GM23338 (cell line): ENCODE measurements at regions not wholly inside any gene's neighbourhood (a gene's known extent, or its start where the extent isn't known, plus 50 kb on each side); places are given as distances from the start of the nearest gene placed in this dataset.

ENCODE experiments used
- ATAC-seq: fragments of 200-7000 bp; cut with Tn5 transposase; 3 replicates; pipeline ENCODE4 v1.9.1; 2020
- DNase-seq: peaks from one replicate; pipeline ENCODE4 v3.0.0-alpha.2; 2015; ENCODE audit warnings: low spot score
- H2AFZ ChIP-seq: fragments of 200-600 bp; sonication (generic); 2 replicates; pipeline ENCODE4 v1.8.0; 2016; ENCODE audit warnings: antibody characterized with exemption, mild to moderate bottlenecking, moderate library complexity
- H3F3A ChIP-seq: fragments of 200-600 bp; sonication (generic); replicated peaks from 2 replicates; pipeline ENCODE4 v1.8.0; 2017; ENCODE audit warnings: antibody characterized with exemption, mixed run types, low read depth
- H3K27ac ChIP-seq: fragments of 200-600 bp; sonication (generic); 2 replicates; pipeline ENCODE4 v1.6.1; 2016; ENCODE audit warnings: low read depth
- H3K27me3 ChIP-seq: fragments of 200-600 bp; sonication (generic); 2 replicates; pipeline ENCODE4 v1.8.0; 2016; ENCODE audit warnings: mild to moderate bottlenecking, mixed run types, moderate library complexity; ENCODE audit not compliant: insufficient read depth
- H3K36me3 ChIP-seq: fragments of 200-600 bp; sonication (generic); 2 replicates; pipeline ENCODE4 v1.8.0; 2016; ENCODE audit warnings: mild to moderate bottlenecking; ENCODE audit not compliant: insufficient read depth
- H3K4me1 ChIP-seq: fragments of 200-600 bp; sonication (generic); 2 replicates; pipeline ENCODE4 v1.8.0; 2016; ENCODE audit warnings: mild to moderate bottlenecking, moderate library complexity; ENCODE audit not compliant: insufficient read depth
- H3K4me2 ChIP-seq: fragments of 200-600 bp; sonication (generic); 2 replicates; pipeline ENCODE4 v1.7.1; 2017; ENCODE audit warnings: mixed run types
- H3K4me3 ChIP-seq: fragments of 200-600 bp; sonication (generic); 2 replicates; pipeline ENCODE4 v1.6.1; 2016; ENCODE audit warnings: mixed run types
- H3K79me2 ChIP-seq: fragments of 200-600 bp; sonication (generic); replicated peaks from 2 replicates; pipeline ENCODE4 v1.8.0; 2017; ENCODE audit warnings: mild to moderate bottlenecking; ENCODE audit not compliant: insufficient read depth
- H3K9me2 ChIP-seq: fragments of 200-600 bp; sonication (generic); 2 replicates; pipeline ENCODE4 v1.8.0; 2017; ENCODE audit not compliant: insufficient read depth
- H4K20me1 ChIP-seq: fragments of 200-600 bp; sonication (generic); replicated peaks from 2 replicates; pipeline ENCODE4 v1.8.0; 2017; ENCODE audit warnings: mild to moderate bottlenecking; ENCODE audit not compliant: insufficient read depth
- H3K27ac Mint-ChIP-seq: 2 replicates; pipeline ENCODE4 v1.8.0; 2020; ENCODE audit warnings: inconsistent platforms, mild to moderate bottlenecking, moderate library complexity, mixed read lengths
- H3K27me3 Mint-ChIP-seq: 3 replicates; pipeline ENCODE4 v1.8.0; 2022; ENCODE audit warnings: low read depth, mild to moderate bottlenecking, moderate library complexity, mixed read lengths, inconsistent platforms; ENCODE audit not compliant: insufficient read depth, poor library complexity
- H3K36me3 Mint-ChIP-seq: 3 replicates; pipeline ENCODE4 v1.8.0; 2021; ENCODE audit warnings: low read depth, mild to moderate bottlenecking, inconsistent platforms, moderate library complexity, mixed read lengths
- H3K4me1 Mint-ChIP-seq: 3 replicates; pipeline ENCODE4 v1.8.0; 2020; ENCODE audit warnings: mild to moderate bottlenecking, inconsistent platforms, mixed read lengths
- H3K4me3 Mint-ChIP-seq: 3 replicates; pipeline ENCODE4 v1.8.0; 2021; ENCODE audit warnings: moderate library complexity, mild to moderate bottlenecking, inconsistent platforms, mixed read lengths
- H3K9me3 Mint-ChIP-seq: 3 replicates; pipeline ENCODE4 v1.8.0; 2020; ENCODE audit warnings: moderate library complexity, mild to moderate bottlenecking, inconsistent platforms, mixed read lengths
- CREB1 ChIP-seq: fragments of 250-450 bp; sonication (Bioruptor Pico); IDR thresholded peaks from 2 replicates; pipeline ENCODE4 v1.5.0; 2020; ENCODE audit warnings: low read depth, mild to moderate bottlenecking, moderate library complexity
- EZH2 ChIP-seq: fragments of 200-600 bp; sonication (generic); IDR thresholded peaks from one replicate; pipeline ENCODE4 v1.8.0; 2017; ENCODE audit warnings: antibody characterized with exemption, mild to moderate bottlenecking, low read depth; ENCODE audit not compliant: unreplicated experiment
- EZH2phosphoT487 ChIP-seq: fragments of 200-600 bp; sonication (generic); IDR thresholded peaks from one replicate; pipeline ENCODE4 v1.8.1; 2018; ENCODE audit warnings: antibody characterized with exemption; ENCODE audit not compliant: unreplicated experiment
- JUNB ChIP-seq: IDR thresholded peaks from one replicate; pipeline ENCODE4 v1.6.1; 2016; ENCODE audit warnings: antibody characterized with exemption; ENCODE audit not compliant: unreplicated experiment
- NANOG ChIP-seq: IDR thresholded peaks from 2 replicates; pipeline ENCODE4 v1.6.1; 2016; ENCODE audit warnings: antibody characterized with exemption, borderline replicate concordance
- POLR2AphosphoS5 ChIP-seq: IDR thresholded peaks from 2 replicates; pipeline ENCODE4 v1.6.1; 2016; ENCODE audit warnings: antibody characterized with exemption, low read depth
- ZNF114 ChIP-seq: fragments of 250-450 bp; sonication (Bioruptor Pico); IDR thresholded peaks from 2 replicates; pipeline ENCODE4 v1.5.0; 2020; ENCODE audit warnings: mild to moderate bottlenecking, moderate library complexity
- TF ChIP-seq, protein P1 (sequence below): fragments of 250-450 bp; sonication (Bioruptor Pico); IDR thresholded peaks from 2 replicates; pipeline ENCODE4 v1.5.0; 2020; ENCODE audit warnings: mild to moderate bottlenecking, moderate library complexity

DNA sequence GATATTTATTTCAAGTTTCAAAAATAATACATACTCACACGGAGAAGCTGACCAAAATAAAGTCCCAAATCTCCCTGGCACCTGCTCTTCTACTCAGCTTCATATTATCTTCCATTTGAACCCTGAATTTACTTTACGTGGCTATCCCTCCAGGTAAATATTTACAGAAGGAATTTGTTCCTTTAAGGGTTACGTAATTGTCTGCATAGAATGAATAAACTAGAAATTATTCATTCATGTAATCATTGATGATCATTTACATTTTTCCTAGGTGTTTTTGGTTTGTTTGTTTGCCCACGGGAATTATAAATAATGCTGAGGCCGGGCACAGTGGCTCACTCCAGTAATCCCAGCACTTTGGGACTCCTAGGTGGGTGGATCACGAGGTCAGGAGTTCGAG is 251.2 kb downstream of the PLK2 start:
- H3K9me2 ChIP-seq, result peaks cover 7% of the 10 kb centered on the region; the same call in 1 of the 2 replicates
- H3K4me3 ChIP-seq, result no peak overlapping the region
- Mint-ChIP-seq H3K36me3 (no peaks in the 10 kb centered on the region), H3K27ac (no peak overlapping the region), H3K9me3 (no peaks in the 10 kb centered on the region), H3K27me3 (no peaks in the 10 kb centered on the region), H3K4me3 (no peak overlapping the region), H3K4me1 (no peaks in the 10 kb centered on the region)
- TF ChIP-seq, protein P1, sequence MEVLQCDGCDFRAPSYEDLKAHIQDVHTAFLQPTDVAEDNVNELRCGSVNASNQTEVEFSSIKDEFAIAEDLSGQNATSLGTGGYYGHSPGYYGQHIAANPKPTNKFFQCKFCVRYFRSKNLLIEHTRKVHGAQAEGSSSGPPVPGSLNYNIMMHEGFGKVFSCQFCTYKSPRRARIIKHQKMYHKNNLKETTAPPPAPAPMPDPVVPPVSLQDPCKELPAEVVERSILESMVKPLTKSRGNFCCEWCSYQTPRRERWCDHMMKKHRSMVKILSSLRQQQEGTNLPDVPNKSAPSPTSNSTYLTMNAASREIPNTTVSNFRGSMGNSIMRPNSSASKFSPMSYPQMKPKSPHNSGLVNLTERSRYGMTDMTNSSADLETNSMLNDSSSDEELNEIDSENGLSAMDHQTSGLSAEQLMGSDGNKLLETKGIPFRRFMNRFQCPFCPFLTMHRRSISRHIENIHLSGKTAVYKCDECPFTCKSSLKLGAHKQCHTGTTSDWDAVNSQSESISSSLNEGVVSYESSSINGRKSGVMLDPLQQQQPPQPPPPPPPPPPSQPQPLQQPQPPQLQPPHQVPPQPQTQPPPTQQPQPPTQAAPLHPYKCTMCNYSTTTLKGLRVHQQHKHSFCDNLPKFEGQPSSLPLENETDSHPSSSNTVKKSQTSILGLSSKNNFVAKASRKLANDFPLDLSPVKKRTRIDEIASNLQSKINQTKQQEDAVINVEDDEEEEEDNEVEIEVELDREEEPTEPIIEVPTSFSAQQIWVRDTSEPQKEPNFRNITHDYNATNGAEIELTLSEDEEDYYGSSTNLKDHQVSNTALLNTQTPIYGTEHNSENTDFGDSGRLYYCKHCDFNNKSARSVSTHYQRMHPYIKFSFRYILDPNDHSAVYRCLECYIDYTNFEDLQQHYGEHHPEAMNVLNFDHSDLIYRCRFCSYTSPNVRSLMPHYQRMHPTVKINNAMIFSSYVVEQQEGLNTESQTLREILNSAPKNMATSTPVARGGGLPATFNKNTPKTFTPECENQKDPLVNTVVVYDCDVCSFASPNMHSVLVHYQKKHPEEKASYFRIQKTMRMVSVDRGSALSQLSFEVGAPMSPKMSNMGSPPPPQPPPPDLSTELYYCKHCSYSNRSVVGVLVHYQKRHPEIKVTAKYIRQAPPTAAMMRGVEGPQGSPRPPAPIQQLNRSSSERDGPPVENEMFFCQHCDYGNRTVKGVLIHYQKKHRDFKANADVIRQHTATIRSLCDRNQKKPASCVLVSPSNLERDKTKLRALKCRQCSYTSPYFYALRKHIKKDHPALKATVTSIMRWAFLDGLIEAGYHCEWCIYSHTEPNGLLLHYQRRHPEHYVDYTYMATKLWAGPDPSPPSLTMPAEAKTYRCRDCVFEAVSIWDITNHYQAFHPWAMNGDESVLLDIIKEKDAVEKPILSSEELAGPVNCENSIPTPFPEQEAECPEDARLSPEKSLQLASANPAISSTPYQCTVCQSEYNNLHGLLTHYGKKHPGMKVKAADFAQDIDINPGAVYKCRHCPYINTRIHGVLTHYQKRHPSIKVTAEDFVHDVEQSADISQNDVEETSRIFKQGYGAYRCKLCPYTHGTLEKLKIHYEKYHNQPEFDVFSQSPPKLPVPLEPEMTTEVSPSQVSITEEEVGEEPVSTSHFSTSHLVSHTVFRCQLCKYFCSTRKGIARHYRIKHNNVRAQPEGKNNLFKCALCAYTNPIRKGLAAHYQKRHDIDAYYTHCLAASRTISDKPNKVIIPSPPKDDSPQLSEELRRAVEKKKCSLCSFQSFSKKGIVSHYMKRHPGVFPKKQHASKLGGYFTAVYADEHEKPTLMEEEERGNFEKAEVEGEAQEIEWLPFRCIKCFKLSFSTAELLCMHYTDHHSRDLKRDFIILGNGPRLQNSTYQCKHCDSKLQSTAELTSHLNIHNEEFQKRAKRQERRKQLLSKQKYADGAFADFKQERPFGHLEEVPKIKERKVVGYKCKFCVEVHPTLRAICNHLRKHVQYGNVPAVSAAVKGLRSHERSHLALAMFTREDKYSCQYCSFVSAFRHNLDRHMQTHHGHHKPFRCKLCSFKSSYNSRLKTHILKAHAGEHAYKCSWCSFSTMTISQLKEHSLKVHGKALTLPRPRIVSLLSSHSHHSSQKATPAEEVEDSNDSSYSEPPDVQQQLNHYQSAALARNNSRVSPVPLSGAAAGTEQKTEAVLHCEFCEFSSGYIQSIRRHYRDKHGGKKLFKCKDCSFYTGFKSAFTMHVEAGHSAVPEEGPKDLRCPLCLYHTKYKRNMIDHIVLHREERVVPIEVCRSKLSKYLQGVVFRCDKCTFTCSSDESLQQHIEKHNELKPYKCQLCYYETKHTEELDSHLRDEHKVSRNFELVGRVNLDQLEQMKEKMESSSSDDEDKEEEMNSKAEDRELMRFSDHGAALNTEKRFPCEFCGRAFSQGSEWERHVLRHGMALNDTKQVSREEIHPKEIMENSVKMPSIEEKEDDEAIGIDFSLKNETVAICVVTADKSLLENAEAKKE (CRISPR knock-in tag), result no peak
- TF ChIP-seq POLR2AphosphoS5 (no peak), NANOG (no peak), EZH2 (no peak), CREB1 (CRISPR knock-in tag) (no peak), EZH2phosphoT487 (no peak)
- H3F3A ChIP-seq, result no peaks in the 10 kb centered on the region
- H3K79me2 ChIP-seq, result no peaks in the 10 kb centered on the region
- no peaks in the 10 kb centered on the region for H3K36me3 ChIP-seq
- H3K27ac ChIP-seq, result no peak overlapping the region
- H3K27me3 ChIP-seq, result no peaks in the 10 kb centered on the region
- DNase-seq (no peak), ATAC-seq (no peak)
- no peak overlapping the region for H3K4me2 ChIP-seq
- no peak overlapping the region for H2AFZ ChIP-seq
- H4K20me1 ChIP-seq, result no peaks in the 10 kb centered on the region
- H3K4me1 ChIP-seq, result no peaks in the 10 kb centered on the region

DNA sequence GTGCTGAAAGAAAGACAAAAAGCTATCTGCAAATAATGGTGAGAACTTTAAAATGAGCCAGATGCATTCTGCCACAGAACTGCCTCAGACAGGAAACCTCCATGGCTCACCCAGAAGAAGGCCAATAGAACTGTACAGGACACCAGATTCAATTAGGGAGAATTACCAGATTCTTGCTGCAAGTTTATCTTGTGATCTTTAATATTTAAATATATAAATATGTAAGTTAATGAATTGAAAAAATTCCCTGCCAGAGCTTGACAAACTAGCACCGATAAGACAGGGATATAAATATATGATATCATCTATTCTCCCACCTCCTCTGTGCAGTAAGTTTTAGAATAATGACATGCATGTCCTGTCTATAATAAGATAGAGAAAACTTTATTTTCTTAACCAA is 252.8 kb downstream of the PLK2 start:
- Histone ChIP-seq H3K4me2 (no peak overlapping the region), H3K36me3 (no peaks in the 10 kb centered on the region), H3K27ac (no peak overlapping the region), H4K20me1 (no peaks in the 10 kb centered on the region), H3F3A (no peaks in the 10 kb centered on the region), H3K4me1 (no peaks in the 10 kb centered on the region), H2AFZ (no peak overlapping the region; the same call in 1 of the 2 replicates), H3K79me2 (no peaks in the 10 kb centered on the region), H3K27me3 (no peaks in the 10 kb centered on the region), H3K4me3 (no peak overlapping the region), H3K9me2 (no peaks in the 10 kb centered on the region)
- Mint-ChIP-seq H3K27me3 (no peaks in the 10 kb centered on the region), H3K9me3 (no peaks in the 10 kb centered on the region), H3K4me3 (no peak overlapping the region), H3K27ac (no peak overlapping the region), H3K36me3 (no peaks in the 10 kb centered on the region), H3K4me1 (no peaks in the 10 kb centered on the region)
- DNase-seq (no peak), ATAC-seq (no peak)
- TF ChIP-seq JUNB, result no peak
- TF ChIP-seq, protein P1 (CRISPR knock-in tag), result no peak
- no peak for TF ChIP-seq CREB1 (CRISPR knock-in tag)
- no peak for TF ChIP-seq ZNF114 (CRISPR knock-in tag)
